ENCODE measurements at regions not wholly inside any gene's neighbourhood (a gene's known extent, or its start where the extent isn't known, plus 50 kb on each side); places are given as distances from the start of the nearest gene placed in this dataset.

GRCh38 chr12:34198924-34199323 lies 176.6 kb downstream of the ALG10 start:
- Histone ChIP-seq H3K9me3 (replicated peaks; ENCODE audit: control insufficient read depth, insufficient read depth, low read length) (no peaks in the 10 kb centered on the region), H3K9ac (replicated peaks; ENCODE audit: extremely low read depth, insufficient read depth, low read length) (no peak overlapping the region), H3K36me3 (ENCODE audit: control insufficient read depth in 2 of 2, extremely low read depth in 1 of 2, insufficient read depth in 2 of 2, low read length in 2 of 2) (no peaks in the 10 kb centered on the region), H3K4me1 (ENCODE audit: control insufficient read depth, extremely low read depth, insufficient read depth, low read length) (no peaks in the 10 kb centered on the region), H3K4me2 (ENCODE audit: insufficient read depth, low read length) (no peak overlapping the region), H3K79me2 (ENCODE audit: control insufficient read depth, insufficient read depth, low read length) (no peaks in the 10 kb centered on the region), H3K4me3 (replicated peaks in 1 of 3; ENCODE audit: insufficient read depth in 1 of 3, low read depth in 1 of 3, low read length in 3 of 3) (no peak overlapping the region), H3K27ac (ENCODE audit: insufficient read depth, low read depth, low read length) (no peak overlapping the region), H3K9me1 (replicated peaks; ENCODE audit: control insufficient read depth, extremely low read depth, insufficient read depth, low read length) (no peaks in the 10 kb centered on the region), H4K20me1 (replicated peaks; ENCODE audit: control insufficient read depth, extremely low read depth, insufficient read depth, low read length) (no peaks in the 10 kb centered on the region), H2AFZ (ENCODE audit: low read depth, low read length) (no peak overlapping the region), H3K27me3 (ENCODE audit: control insufficient read depth in 2 of 2, insufficient read depth in 2 of 2, low read length in 2 of 2) (no peaks in the 10 kb centered on the region)
- CTCF ChIA-PET, result no interaction called here
- intact Hi-C loops (cut with micrococcal nuclease), result no loop called here
- BruUV-seq (replicated peaks), result no TSS peak
- dilution Hi-C loops (cut with MboI; ENCODE audit: extremely low pct_ligation_motif_present, low sequenced_read_pairs), result no loop called here
- DNase-seq (ENCODE audit: low read depth, low spot score) (no peak), FAIRE-seq (no peak)
- TF ChIP-seq POLR2AphosphoS5 (IDR thresholded peaks at IDR 0.05; ENCODE audit: insufficient read depth, low read depth, low read length) (no peak), MYC (IDR thresholded peaks at IDR 0.05; ENCODE audit: low read depth, low read length) (no peak), GATA2 (IDR thresholded peaks at IDR 0.05; ENCODE audit: insufficient read depth, insufficient read length, low read depth, low read length) (no peak), MAX (IDR thresholded peaks at IDR 0.05; ENCODE audit: insufficient read depth, insufficient read length) (no peak), CTCF (IDR thresholded peaks at IDR 0.05; ENCODE audit: extremely low read depth in 1 of 2, insufficient read depth in 1 of 2, low read depth in 1 of 2, low read length in 2 of 2) (no peak), FOS (IDR thresholded peaks at IDR 0.05; ENCODE audit: borderline replicate concordance, insufficient read depth, low read length) (no peak), POLR2A (IDR thresholded peaks at IDR 0.05; ENCODE audit: low read depth, low read length) (no peak), EZH2 (IDR thresholded peaks at IDR 0.05; ENCODE audit: borderline replicate concordance, low read depth, low read length, severe bottlenecking) (no peak), JUN (IDR thresholded peaks at IDR 0.05; ENCODE audit: borderline replicate concordance, insufficient read depth, insufficient read length, low read depth) (no peak)
- POLR2A ChIA-PET, result no interaction called here
